NAMALWA (cell line): ENCODE measurements at regions not wholly inside any gene's neighbourhood (a gene's known extent, or its start where the extent isn't known, plus 50 kb on each side); places are given as distances from the start of the nearest gene placed in this dataset.
"Not testable (repeated sequence)": the region's sequence is repeated elsewhere in the genome, so short reads cannot be mapped to it uniquely, and the experiment has no call there.

Experiments used
- DNase-seq: peaks from one replicate; pipeline ENCODE4 v3.0.0-alpha.2; 2015; ENCODE audit warnings: low spot score

DNA sequence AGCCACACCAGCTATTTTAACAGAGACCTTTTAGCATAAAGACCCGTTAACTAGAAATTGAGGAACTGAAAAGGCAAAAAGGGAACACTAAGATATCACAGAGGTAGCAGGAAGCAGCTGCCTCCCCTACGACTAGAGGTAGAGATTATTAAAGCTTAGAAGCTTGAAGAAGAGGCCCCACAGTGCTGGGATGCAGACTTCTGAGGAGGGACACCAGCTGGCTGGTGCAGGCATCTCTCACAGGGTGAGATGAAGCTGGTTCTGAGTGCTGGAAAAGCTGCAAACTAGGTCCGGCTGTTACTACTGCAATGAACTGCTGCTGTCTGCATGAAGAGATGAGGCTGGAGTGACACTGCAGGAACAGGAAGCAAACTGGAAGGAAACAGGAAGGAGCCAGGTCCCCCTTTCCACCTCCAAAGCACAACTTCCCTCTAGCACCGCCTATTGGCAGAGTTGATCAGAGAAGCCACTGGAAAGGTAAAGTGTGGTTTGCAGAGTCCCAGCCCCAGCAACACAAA is 61.2 kb upstream of the MRPS9 start:
- DNase-seq: peak; percentile 85

DNA sequence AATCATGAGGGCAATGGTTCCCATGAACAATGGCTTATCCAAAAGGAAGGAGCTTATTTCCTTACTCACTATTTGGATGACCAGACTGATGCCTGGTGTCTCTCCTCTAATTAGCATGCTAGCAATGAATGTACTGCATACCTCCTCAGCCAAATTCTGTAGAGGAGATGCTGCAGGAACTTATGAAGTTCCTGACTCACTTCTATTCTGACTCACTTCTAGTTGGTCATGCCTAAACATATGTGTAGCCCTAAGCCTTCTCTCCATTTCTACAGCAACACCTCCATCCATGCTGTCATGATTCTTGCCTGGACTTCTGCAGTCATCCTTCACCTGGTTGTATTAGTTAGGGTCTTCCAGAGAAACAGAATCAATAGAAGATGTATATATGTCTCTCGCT is 59.9 kb upstream of the MRPS9 start:
- DNase-seq: no peak

DNA sequence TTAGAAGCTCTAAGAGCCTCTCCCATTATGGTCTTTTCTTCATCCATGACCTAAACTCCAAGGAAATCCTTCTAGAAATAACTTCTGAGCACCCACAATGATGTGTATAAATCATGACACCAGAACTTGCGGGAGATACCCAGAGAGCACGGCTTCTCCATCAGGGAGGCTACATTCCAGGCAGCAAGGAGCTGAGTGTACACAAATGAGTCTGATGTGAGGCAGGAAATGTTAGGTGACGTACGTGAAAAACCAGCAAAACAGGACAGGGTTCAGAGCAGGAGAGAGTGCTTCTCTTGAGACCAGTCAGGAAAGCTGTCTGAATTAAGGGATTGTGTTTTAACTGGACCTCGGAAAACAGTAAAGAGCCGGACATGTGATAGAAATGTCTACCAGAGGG is 58.1 kb upstream of the MRPS9 start:
- DNase-seq: not testable (repeated sequence)

DNA sequence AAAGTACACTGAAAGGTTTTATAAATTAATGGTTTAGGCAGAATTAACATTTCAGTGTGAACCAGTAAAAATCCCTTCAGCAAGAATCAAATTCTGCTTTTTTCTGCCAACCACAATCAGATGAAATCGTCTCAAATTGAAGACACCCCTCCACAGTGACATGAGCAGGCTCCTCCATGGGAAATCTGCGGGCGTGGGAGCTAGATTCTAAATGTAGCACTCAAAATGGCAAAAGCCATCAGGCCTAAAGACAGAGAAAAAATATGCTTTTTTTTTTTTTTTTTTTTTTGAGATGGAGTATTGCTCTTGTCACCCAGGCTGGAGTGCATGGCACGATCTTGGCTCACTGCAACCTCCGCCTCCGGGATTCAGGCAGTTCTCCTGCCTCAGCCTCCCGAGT is 55.8 kb upstream of the MRPS9 start:
- no peak for DNase-seq
